ENCODE measurements at regions not wholly inside any gene's neighbourhood (a gene's known extent, or its start where the extent isn't known, plus 50 kb on each side); places are given as distances from the start of the nearest gene placed in this dataset.

- Histone ChIP-seq H3K9me3 (ENCODE audit: severe bottlenecking) (no peaks in the 10 kb centered on the region), H3K36me3 (no peaks in the 10 kb centered on the region), H3K27ac (no peak overlapping the region), H3K4me3 (ENCODE audit: low read depth, low read length) (no peak overlapping the region), H3K27me3 (ENCODE audit: insufficient read depth, low read depth, severe bottlenecking) (peaks cover 9% of the 10 kb centered on the region)
- no peak for TF ChIP-seq CTCF (IDR thresholded peaks at IDR 0.05; ENCODE audit: low read depth, low read length)
- no peak for DNase-seq
These were observed 688.4 kb downstream of the USP25 start for GRCh38 chr21:16418226-16418625.

GRCh38 chr21:16418642-16419041, 688.9 kb downstream of the USP25 start:
- no peaks in the 10 kb centered on the region for H3K36me3 ChIP-seq
- H3K9me3 ChIP-seq (ENCODE audit: severe bottlenecking), result no peaks in the 10 kb centered on the region
- no peak for DNase-seq
- no peak overlapping the region for H3K4me3 ChIP-seq (ENCODE audit: low read depth, low read length)
- peaks cover 12% of the 10 kb centered on the region for H3K27me3 ChIP-seq (ENCODE audit: insufficient read depth, low read depth, severe bottlenecking)
- no peak overlapping the region for H3K27ac ChIP-seq
- no peak for TF ChIP-seq CTCF (IDR thresholded peaks at IDR 0.05; ENCODE audit: low read depth, low read length)

- H3K4me3 ChIP-seq (ENCODE audit: low read depth, low read length), result no peak overlapping the region
- H3K27me3 ChIP-seq (ENCODE audit: insufficient read depth, low read depth, severe bottlenecking), result peaks cover 14% of the 10 kb centered on the region
- no peaks in the 10 kb centered on the region for H3K9me3 ChIP-seq (ENCODE audit: severe bottlenecking)
- no peak for TF ChIP-seq CTCF (IDR thresholded peaks at IDR 0.05; ENCODE audit: low read depth, low read length)
- H3K27ac ChIP-seq, result no peak overlapping the region
- DNase-seq, result no peak
- no peaks in the 10 kb centered on the region for H3K36me3 ChIP-seq
These were observed 689.6 kb downstream of the USP25 start for GRCh38 chr21:16419188-16419921.

GRCh38 chr21:16420031-16420724, 690.4 kb downstream of the USP25 start:
- TF ChIP-seq CTCF (IDR thresholded peaks at IDR 0.05; ENCODE audit: low read depth, low read length), result no peak
- H3K27me3 ChIP-seq (ENCODE audit: insufficient read depth, low read depth, severe bottlenecking), result peaks cover 14% of the 10 kb centered on the region
- DNase-seq, result no peak
- no peaks in the 10 kb centered on the region for H3K36me3 ChIP-seq
- no peak overlapping the region for H3K4me3 ChIP-seq (ENCODE audit: low read depth, low read length)
- no peaks in the 10 kb centered on the region for H3K9me3 ChIP-seq (ENCODE audit: severe bottlenecking)
- no peak overlapping the region for H3K27ac ChIP-seq

GRCh38 chr21:16421007-16421406, 691.2 kb downstream of the USP25 start:
- no peak for TF ChIP-seq CTCF (IDR thresholded peaks at IDR 0.05; ENCODE audit: low read depth, low read length)
- no peak overlapping the region for H3K4me3 ChIP-seq (ENCODE audit: low read depth, low read length)

More at GRCh38 chr21:16421007-16421406, 691.2 kb downstream of the USP25 start:
- no peak for DNase-seq
- no peaks in the 10 kb centered on the region for H3K9me3 ChIP-seq (ENCODE audit: severe bottlenecking)
- H3K36me3 ChIP-seq, result no peaks in the 10 kb centered on the region
- H3K27me3 ChIP-seq (ENCODE audit: insufficient read depth, low read depth, severe bottlenecking), result peaks cover 14% of the 10 kb centered on the region
- no peak overlapping the region for H3K27ac ChIP-seq
